ENCODE measurements at regions not wholly inside any gene's neighbourhood (a gene's known extent, or its start where the extent isn't known, plus 50 kb on each side); places are given as distances from the start of the nearest gene placed in this dataset.

DNA sequence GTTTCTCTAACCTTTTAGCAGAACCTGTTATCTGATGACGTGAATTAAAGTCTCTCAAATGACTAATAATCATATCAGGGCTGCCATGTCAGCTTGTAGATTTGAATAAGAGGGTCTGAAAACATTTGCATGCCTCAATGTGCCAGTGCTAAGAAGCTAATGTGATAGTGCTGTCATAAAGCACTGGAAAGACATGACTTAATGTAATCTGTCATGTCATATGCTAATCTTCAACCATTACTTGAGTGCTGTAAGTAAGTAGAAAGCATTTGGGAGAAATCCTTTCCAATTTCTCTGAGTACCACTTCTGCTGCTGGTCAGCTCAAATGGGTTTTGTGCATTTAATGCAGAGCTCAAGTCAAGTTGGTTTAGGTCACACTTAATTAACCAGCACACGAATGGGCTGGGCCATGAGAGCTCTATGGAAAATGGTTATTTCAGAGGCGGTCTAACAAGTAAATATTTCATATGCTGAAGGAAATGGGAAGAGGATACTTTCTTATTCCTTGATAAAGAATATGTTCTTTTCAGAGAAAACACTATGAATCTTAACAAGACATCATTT lies 609.2 kb downstream of the LMO4 start:
- DNase-seq = no peak

DNA sequence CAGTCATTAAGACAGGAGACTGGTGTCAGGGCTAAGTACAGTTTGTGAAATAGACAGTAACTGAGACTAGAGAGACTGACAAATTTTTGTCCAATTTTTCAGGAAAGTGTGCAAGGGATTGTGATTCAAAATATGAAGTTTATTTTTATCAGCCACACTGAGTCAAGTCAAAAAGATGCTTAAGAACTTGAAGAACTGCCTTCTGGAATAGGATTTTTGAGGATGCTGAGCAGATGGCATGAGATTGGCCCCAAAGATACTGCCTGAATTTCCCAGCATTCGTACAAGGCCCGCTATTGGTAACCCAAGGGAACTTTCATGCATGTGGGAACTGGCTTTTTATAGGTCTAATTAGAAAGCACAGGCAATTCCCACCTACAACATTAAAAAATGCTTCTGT lies 610.0 kb downstream of the LMO4 start:
- no peak for DNase-seq

DNA sequence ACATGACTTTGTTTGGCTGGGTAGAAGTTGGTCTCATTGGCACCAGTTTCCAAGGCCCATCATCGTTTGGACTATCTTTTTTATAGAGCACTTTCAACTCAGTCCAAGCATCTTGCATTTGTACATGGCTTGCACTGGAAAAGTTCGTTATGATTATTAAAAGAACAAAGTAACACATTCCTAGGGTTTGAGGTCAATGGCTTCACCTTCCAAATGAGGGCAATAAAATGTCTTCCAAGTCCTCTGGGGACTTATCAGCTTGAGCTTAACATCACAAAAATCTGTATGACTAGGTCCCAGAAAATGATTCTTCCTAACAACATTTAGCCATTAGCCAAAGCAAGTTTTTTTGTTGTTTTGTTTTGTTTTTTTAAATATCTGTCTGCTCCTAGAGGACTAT lies 610.8 kb downstream of the LMO4 start:
- DNase-seq = no peak

DNA sequence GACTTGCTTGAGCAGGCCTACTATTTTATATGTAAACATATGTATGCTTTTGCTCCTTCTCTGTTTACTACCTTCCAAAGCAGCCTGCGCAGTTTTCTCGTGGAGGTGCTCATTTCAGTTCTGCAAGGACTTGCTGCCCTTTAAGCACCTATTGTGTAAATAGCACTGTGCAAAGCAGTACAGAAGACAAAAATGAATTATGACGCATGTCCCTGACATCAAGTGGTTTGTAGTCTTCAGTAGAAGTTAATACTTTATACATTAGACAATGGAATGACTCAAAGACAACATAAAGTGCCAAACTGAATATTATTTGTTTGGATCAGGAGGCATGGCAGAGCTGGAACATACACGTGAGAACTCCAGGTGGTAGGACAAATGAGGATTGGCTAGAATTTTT lies 611.7 kb downstream of the LMO4 start:
- DNase-seq = no peak

DNA sequence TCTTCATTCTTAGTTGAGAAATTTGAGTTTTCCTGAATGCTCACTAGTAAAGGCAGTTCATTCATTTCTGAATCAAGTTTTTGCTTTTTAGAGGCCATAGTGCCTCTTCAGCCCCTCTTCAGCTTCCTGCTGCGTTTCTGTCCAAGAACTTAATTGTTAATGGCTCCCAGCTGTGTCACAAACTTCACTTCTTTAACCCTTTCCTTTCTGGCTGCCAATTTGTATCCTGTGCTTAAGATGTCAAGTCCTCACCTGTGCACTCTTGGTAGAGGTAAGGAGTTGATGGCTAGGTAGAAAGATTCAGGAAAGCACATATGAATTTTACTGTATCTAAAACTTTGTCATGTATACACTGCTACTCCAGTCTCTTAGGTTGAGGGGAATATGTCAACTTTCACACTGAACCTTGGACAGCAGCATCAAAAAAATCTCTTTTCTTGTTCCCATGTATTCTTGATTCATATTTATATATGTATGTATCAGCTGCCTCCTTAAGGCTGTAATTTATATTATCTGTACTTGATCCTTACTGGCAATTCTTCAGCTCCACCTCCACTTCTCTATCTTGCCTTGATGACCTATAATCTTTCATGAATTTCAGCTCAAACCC lies 612.8 kb downstream of the LMO4 start:
- DNase-seq = no peak

DNA sequence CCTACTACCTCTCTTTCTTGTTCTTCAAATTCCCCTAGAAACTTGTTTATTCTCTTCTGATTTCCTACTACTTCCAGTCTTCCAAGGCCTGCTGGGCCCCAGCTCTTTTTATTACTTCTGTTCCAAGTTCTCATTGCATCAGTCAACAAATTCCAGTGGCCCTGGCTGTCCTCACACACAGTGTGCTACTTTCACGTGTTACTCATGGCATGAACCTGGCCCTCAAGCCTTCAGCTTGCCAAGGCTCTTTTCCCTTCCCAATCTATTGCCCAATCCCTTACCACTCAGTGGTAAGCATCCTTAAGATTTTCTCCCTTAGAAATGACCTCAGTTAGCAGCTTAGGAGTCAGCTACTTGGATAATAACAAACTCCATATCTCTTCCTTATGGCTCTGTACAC lies 613.5 kb downstream of the LMO4 start:
- DNase-seq = no peak

DNA sequence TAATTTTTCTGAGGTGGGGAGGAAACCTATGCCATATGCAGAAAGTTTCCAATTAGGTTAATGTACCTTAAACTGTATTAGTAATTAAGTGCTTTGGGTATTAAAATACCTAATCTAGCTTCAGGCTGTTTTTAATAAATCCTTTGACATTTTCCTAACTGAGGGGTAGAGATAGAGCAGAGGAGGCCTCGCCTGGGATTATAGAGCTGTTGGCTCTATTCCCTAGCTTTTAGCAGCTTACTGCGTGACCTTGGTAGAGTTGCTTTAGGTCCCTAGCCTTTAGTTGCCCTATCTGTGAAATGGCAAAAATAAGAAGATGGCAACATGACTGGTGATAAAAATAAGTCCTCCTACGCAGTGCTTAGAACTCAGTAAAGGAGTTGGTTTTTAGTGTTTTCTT lies 621.0 kb downstream of the LMO4 start:
- DNase-seq = no peak

DNA sequence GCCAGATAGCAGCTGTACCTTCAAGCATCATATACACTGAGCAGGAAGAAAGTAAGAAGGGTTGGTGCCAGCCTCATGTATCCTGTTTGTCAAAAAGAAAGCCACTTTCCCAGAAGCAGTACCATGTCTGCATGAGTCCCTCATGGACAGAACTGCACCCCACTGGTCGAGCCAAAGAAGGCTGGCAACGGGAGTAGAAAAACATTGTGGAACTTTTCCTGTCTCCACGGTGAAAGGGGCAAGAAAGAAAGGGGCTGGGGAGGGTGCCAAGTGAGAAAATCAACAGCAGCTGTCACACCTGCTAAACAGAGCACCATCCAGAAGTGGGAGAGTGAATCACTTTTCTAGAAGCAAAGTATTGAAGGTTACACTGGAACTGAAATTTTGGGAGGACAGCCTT lies 621.7 kb downstream of the LMO4 start:
- DNase-seq = no peak

DNA sequence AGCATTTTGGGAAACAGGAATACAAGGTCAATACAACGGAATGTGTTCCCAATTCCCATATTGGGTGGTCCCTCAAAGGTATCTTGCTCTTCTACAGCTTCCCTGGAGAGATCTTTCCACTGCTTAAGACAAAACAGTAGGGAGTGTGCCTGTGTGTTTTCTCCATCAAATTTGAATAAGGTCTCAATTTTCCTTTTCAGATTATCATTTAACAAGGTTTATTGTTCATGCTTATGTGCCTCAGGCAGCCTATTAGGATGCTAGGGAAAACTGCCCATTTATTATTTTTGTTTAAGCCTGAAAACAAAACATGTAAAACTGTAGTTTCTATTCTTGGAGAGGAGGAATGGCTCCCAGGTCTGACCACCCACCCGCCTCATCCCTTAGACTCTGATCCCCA lies 622.7 kb downstream of the LMO4 start:
- DNase-seq = no peak

DNA sequence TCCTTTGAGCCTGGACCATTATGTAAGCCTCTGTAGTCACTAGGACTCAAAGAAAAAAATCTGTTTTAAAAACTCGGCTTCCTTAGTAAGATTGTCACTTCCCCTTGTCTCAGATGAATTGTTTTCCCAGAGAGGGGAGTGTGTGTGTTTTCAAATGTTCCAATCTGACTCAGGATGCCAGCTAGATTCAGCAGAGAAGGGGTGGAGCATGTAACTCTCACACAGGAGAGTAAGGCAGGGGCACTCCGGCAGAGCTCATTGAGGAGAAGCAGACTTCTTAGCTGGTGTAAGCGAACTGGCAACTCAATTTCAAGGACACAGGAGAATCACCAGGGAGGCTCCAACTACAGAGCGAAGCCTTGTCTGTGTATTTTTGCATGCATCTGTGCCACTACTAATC lies 623.2 kb downstream of the LMO4 start:
- peak; percentile 59 for DNase-seq

DNA sequence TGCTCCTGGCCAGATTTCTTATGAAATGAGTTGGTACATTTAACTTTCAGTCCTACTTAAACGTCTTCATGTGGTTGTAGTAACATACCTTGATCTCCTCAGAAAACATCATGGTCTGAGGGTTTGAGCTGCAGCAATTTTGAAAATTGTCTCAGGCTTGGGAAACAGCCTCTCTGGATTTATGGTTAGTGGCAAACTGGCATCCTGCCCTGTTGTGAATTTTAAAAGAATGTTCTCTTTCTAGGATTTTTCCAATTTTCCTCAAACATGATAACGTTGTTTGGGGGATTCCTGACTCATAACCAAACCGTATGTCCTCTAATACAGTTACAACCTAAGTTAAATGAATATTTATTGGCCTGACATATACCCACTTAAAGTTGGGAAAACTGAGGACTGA lies 624.4 kb downstream of the LMO4 start:
- no peak for DNase-seq

DNA sequence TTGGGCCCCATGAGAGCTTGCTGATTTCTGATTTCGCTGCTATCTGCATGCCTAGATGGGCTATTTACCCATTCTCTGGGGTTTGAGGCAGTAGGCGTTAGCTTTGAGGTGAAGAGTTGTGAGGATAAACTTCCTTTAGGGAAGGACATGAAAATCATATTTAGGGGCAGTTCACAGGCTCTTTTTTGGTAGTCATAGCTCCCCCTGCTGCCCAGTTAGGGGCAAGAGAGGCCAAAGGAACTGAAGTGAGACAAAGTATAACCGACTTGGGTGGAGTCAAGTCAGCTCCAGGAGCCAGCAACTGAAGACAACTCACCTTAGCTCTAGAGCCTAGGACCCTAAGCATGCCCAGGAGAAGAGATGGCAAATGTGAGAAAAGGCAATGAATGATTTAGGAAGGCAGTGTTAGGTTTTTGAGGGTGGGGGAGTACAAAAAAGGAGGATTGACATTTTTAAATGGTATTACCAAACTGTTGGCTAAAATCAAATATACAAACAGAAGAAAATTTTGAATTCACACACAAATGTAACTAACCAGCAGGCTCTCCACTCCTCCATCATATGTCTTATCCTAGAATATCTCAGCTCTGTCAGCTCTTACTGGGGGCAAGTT lies 625.2 kb downstream of the LMO4 start:
- DNase-seq = peak; percentile 76

DNA sequence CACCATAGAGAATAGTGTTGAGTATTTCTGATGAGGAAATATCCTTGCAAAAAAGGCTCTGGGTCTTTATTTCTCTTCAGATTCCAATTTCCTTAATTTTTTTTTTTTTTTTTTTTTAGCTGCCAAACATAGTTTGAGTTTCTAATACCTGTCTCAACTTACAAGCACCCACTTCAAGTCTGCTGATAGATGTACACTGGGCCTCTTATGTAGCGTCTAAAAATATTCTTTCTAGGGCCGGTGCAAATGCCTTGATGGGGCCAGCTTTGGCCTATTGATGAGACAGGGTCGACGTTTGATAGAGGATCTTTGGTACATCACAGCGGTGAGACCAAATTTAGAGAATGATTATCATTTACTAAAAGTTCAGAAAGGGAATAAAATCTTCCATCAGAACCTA lies 626.4 kb downstream of the LMO4 start:
- DNase-seq = no peak

DNA sequence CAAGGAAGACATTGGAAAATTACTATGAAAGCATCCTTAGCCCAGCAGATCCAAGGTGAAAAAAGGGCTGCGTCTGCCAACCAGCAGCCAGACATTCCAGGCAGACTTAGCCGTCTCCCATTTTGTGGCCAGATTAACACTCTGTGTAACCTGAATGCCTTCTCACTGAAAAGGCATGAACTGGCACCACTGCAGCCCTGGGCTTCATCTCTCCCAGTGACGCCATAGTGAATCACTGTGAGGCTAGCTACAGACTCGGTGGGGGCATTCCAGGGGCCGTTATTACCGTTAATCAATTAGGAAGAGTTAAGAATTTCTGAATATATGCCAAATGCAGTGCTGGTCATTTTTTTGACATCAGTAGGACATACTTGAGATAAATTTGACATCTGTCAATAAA lies 627.4 kb downstream of the LMO4 start:
- DNase-seq = peak; percentile 91

DNA sequence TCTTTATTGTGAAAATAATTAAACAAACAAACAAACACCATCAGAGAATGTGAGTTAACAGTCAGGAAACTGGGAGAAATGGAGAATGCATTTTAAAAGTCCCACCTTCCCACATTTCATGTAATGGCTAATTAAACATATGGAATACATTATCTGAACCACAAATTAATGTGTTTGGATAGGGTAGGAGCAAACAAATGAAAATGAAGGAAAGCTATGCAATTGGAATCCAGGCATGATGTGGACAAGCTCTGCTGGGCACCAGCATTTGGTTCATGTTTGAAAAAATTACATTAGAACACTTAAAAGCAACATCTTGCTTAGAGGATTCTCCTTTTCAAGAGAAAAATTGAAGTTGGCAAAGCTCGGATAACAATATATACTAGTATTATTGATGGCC lies 628.1 kb downstream of the LMO4 start:
- DNase-seq = peak; percentile 34

DNA sequence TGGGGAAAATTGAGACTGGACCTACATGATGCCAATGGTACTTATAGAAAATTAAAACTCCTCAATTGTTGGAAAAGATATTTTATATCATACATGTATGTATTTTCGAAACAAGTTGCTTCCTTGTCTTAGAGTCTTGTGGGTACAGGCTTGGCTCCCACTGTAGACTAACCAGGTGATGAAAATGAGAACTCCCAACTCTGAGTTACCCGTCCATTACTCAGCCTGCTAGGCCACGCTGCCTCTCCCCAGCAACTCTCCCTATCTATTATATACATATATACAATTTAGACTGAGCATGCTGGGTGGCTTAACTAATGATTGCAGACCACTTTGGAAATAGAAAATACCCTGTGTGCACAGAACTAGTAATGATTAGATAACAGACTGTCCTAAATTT lies 628.7 kb downstream of the LMO4 start:
- DNase-seq = no peak

DNA sequence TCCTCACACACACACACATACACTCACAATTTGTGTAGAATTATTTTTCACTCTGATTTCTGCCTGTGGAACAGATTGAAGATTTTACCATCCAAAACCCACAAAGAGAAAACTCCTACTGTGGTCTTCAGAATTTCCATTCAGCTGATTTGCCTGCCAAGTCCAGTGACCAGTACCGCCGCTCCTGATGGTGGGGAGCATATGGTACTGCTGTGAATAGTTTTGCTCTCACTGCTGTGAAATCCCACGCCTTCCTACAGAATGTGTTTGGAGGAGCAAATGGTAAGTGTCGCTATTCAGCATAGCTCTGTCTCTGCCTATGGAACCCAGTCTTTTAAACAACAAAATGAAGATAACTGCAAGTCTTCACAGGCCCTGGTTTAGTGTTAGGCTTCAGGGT lies 629.5 kb downstream of the LMO4 start:
- no peak for DNase-seq

DNA sequence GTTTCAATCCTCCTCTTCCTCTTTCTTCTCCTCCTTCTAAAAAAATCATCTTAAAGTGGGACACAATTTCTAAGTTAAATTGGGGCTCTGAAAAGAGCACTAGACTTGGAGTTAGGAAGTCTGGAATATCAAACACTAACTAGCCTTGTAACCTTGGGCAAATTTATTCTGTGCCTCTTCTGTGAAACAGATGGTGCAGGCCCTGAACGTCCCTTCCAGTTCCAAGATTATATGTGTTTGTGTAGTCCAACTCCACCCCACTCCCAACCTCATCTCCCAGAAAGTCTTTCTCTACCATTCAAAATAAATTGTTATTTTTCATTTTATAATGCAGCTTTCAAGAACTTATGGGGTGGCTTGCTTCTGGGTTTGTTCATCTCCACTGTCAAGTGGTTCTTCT lies 630.0 kb downstream of the LMO4 start:
- DNase-seq = no peak

DNA sequence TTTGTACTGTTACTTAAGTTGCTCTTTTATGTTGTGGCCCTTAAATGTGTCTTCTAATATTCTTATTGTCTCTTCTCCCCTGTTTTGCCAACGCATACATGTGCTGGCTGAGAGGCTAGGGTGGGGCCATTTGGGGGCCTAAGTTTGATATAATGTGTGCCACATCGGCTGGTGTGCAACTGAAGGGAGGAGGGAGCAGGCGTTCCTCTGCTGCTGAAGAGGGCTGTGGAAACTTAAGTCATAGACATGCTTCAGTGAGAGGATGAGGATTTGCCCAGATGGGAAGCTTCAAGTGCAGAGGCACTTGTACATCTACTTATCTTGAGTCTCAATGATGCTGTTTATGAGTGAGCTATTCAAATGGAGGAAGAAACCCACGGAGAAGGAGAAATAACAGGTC lies 630.6 kb downstream of the LMO4 start:
- no peak for DNase-seq

DNA sequence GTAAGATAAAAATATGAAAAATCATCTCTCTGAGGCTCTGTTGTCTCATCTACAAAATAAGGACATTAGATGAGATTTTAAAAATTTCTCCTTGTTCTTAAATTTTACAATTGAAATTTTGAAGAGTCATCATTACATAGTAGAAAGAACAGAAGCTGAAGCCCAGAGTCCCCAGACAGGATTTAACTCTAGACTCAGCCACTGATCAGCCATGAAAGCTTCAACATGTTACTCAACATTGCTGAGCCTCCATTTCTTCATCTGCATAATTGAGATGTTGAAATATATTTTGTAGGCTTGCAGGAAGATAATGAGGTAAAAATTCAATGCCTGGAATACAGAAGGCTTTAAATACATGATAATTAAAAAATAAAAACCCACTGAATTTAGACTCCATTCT lies 633.3 kb downstream of the LMO4 start:
- no peak for DNase-seq

DNA sequence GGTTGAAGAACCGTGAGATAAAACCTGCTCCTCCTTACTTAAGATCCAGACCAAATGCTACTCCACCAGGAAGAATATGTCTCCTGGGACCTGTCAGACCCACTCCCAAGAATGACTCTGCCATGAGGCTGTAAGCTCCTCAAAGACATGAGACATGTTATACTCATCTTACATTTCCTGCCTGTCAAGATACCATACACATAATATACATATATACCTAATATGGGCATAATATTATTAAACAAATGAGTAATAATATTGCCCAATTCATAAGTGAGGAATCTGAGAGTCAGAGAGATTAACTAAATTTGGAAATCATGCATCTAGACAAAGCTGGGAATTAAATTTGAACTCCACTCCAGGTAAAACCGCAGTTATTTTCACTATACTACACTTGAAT lies 634.9 kb downstream of the LMO4 start:
- DNase-seq = no peak

DNA sequence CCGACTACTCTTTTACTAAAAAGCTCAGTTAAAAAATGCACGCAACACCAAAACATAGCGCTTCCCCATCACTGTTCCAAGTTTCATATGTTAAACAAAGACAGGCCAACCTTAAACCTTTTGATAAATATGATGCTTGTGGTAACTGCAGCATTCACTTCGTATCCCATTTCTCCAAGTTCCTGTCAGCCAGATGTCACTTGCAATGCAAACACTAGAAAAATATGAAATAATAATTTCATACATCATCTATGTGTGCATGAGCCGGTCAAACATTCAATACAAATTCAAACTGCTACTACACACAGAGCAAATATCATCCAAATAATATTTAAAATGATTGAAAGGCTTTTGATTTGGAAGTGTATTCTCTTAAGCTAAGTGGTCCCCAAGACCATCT lies 636.5 kb downstream of the LMO4 start:
- no peak for DNase-seq

DNA sequence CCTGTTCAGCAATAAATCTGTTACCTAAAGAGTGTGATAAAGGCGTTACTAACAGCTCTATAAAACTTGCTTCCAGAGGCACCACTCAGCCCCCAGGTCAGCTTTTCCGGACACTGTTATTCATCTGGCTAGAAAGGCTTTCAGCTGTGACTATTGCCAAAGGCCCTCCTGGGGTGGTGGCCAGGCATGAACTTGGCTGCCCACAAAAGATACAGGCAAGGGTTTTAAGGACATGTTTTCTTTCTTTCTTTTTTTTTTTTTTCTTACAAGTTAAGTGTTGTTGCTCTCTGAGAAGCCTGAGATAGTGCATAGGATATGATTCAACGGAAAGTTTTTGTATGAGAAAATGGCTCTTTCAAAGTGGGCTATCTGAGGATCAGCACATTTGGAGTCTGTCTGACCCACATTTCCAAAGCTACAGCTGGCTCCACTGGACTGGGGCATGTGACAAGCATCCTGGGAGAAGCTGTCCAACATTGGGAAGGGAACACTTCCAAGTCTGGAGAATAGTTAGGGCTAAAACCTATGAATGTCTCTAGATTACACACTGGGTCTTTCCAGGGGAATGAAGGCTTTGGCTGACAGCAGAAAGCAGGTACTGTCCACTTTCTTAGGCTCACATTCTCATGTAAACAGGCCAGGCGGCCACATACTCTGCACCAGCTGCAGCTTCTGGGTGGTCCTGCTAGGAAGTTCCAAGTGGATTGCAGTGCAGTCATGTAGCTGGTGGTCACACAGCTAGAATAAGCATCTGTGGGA lies 639.7 kb downstream of the LMO4 start:
- peak; percentile 38 for DNase-seq

DNA sequence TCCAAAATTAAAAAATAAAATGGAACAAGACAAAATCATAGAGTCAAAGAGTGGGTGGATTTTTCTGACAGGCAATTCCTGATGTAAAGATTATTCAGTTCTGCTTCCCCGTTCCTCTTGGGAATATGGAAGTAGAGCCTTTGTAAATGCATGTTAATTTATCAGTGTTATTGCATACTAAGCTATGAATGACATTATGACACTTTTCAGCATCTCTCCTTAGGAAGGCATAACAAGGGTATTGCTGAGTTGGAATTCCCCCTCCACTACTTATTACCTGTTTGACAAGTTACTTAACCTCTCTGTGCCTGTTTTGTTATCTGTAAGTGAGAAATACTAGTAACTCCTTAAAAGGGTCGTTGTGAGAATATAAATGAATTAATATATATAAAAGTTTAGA lies 640.4 kb downstream of the LMO4 start:
- DNase-seq = no peak

Data from kidney glomerular epithelial cell (primary cell).